Mesendoderm (in vitro differentiated cells): ENCODE measurements at regions not wholly inside any gene's neighbourhood (a gene's known extent, or its start where the extent isn't known, plus 50 kb on each side); places are given as distances from the start of the nearest gene placed in this dataset.

Experiments used
- DNase-seq: peaks from one replicate; pipeline ENCODE4 v3.0.0; 2013
- H2AK5ac ChIP-seq: 2 replicates; pipeline ENCODE4 v1.6.1; 2013; ENCODE audit warnings: low read length, inconsistent platforms
- H2BK120ac ChIP-seq: 2 replicates; pipeline ENCODE4 v1.6.1; 2013; ENCODE audit warnings: low read depth, mild to moderate bottlenecking, low read length, moderate library complexity, mixed read lengths
- H2BK15ac ChIP-seq: replicated peaks from 2 replicates; pipeline ENCODE4 v1.6.1; 2013; ENCODE audit warnings: low read depth, mild to moderate bottlenecking, moderate library complexity
- H2BK5ac ChIP-seq: 2 replicates; pipeline ENCODE4 v1.6.1; 2013; ENCODE audit warnings: low read length, inconsistent platforms
- H3K18ac ChIP-seq: 2 replicates; pipeline ENCODE4 v1.6.1; 2013; ENCODE audit warnings: mild to moderate bottlenecking, low read length, mixed read lengths
- H3K23ac ChIP-seq: one replicate; pipeline ENCODE4 v1.6.1; 2013; ENCODE audit warnings: low read length
- H3K27ac ChIP-seq: 2 replicates; pipeline ENCODE4 v1.5.1; 2013; ENCODE audit warnings: low read depth, mild to moderate bottlenecking, inconsistent platforms, low read length, moderate library complexity
- H3K27me3 ChIP-seq: 2 replicates; pipeline ENCODE4 v1.6.1; 2013; ENCODE audit warnings: low read length, control low read depth, mild to moderate bottlenecking, inconsistent platforms; ENCODE audit not compliant: insufficient read depth, poor library complexity
- H3K36me3 ChIP-seq: 2 replicates; pipeline ENCODE4 v1.6.1; 2013; ENCODE audit warnings: low read length, inconsistent platforms; ENCODE audit not compliant: control insufficient read depth, insufficient read depth
- H3K4ac ChIP-seq: one replicate; pipeline ENCODE4 v1.6.1; 2013; ENCODE audit warnings: low read depth, mild to moderate bottlenecking, low read length, moderate library complexity
- H3K4me1 ChIP-seq: 2 replicates; pipeline ENCODE4 v1.6.1; 2013; ENCODE audit warnings: low read depth, low read length, inconsistent platforms; ENCODE audit not compliant: control insufficient read depth
- H3K4me2 ChIP-seq: 2 replicates; pipeline ENCODE4 v1.6.1; 2013; ENCODE audit warnings: low read length
- H3K4me3 ChIP-seq: 2 replicates; pipeline ENCODE4 v1.5.1; 2013; ENCODE audit warnings: mild to moderate bottlenecking, low read length
- H3K56ac ChIP-seq: one replicate; pipeline ENCODE4 v1.6.1; 2013; ENCODE audit warnings: low read length
- H3K79me1 ChIP-seq: 2 replicates; pipeline ENCODE4 v1.6.1; 2013; ENCODE audit warnings: low read length, inconsistent platforms
- H3K79me2 ChIP-seq: 2 replicates; pipeline ENCODE4 v1.6.1; 2013; ENCODE audit warnings: mild to moderate bottlenecking, low read length; ENCODE audit not compliant: control insufficient read depth, insufficient read depth
- H3K9ac ChIP-seq: 2 replicates; pipeline ENCODE4 v1.6.1; 2013; ENCODE audit warnings: low read length, inconsistent platforms
- H4K5ac ChIP-seq: one replicate; pipeline ENCODE4 v1.6.1; 2013; ENCODE audit warnings: low read length
- H4K8ac ChIP-seq: one replicate; pipeline ENCODE4 v1.6.1; 2013; ENCODE audit warnings: low read depth, mild to moderate bottlenecking, control low read depth, low read length, moderate library complexity
- WGBS: extraction: QIAGEN DNeasy Blood & Tissue Kit; methylation state at CpG from one replicate; pipeline ENCODE4 v1.1.7; 2013; ENCODE audit warnings: low lambda C conversion rate, missing lambda C conversion rate; ENCODE audit not compliant: insufficient coverage; ENCODE audit errors: extremely low coverage; 5-methylcytosine and 5-hydroxymethylcytosine counted together

GRCh38 chr1:221180704-221181368, 301.6 kb downstream of the HLX start:
- WGBS: no CpG with 5 or more reads among the region's 1 CpG
- no peaks in the 10 kb centered on the region for H3K36me3 ChIP-seq
- no peak overlapping the region for H2BK5ac ChIP-seq
- H3K79me1 ChIP-seq: no peaks in the 10 kb centered on the region
- H3K27ac ChIP-seq: no peak overlapping the region
- no peaks in the 10 kb centered on the region for H3K27me3 ChIP-seq
- no peaks in the 10 kb centered on the region for H3K79me2 ChIP-seq
- H2AK5ac ChIP-seq: no peak overlapping the region
- H3K4me3 ChIP-seq: no peak overlapping the region
- no peak overlapping the region for H4K8ac ChIP-seq
- H3K4ac ChIP-seq: no peak overlapping the region
- no peaks in the 10 kb centered on the region for H3K4me1 ChIP-seq
- no peak overlapping the region for H3K23ac ChIP-seq
- H3K4me2 ChIP-seq: no peak overlapping the region
- H3K9ac ChIP-seq: no peak overlapping the region
- no peak overlapping the region for H3K18ac ChIP-seq
- no peak overlapping the region for H2BK15ac ChIP-seq
- H4K5ac ChIP-seq: no peak overlapping the region
- H2BK120ac ChIP-seq: no peak overlapping the region
- no peak for DNase-seq
- H3K56ac ChIP-seq: no peak overlapping the region

- Histone ChIP-seq H3K4me2 (no peak overlapping the region), H3K9ac (no peak overlapping the region), H3K79me2 (no peaks in the 10 kb centered on the region), H2BK15ac (no peak overlapping the region), H3K4ac (no peak overlapping the region), H3K4me3 (no peak overlapping the region), H3K27me3 (no peaks in the 10 kb centered on the region), H3K4me1 (no peaks in the 10 kb centered on the region), H2BK120ac (no peak overlapping the region), H4K8ac (no peak overlapping the region), H2AK5ac (no peak overlapping the region), H3K23ac (no peak overlapping the region), H2BK5ac (no peak overlapping the region), H3K79me1 (no peaks in the 10 kb centered on the region), H3K36me3 (no peaks in the 10 kb centered on the region), H4K5ac (no peak overlapping the region), H3K56ac (no peak overlapping the region), H3K18ac (no peak overlapping the region), H3K27ac (no peak overlapping the region)
- no peak for DNase-seq
- WGBS: no CpG with 5 or more reads among the region's 4 CpGs
These were observed 303.7 kb downstream of the HLX start for GRCh38 chr1:221182791-221183533.

- H2AK5ac ChIP-seq: no peak overlapping the region
- H3K4ac ChIP-seq: no peak overlapping the region
- no peaks in the 10 kb centered on the region for H3K36me3 ChIP-seq
- H3K56ac ChIP-seq: no peak overlapping the region
- H3K23ac ChIP-seq: no peak overlapping the region
- H3K4me2 ChIP-seq: no peak overlapping the region
- no CpG with 5 or more reads among the region's 3 CpGs for WGBS
- no peak overlapping the region for H3K9ac ChIP-seq
- DNase-seq: no peak
- no peak overlapping the region for H3K27ac ChIP-seq
- no peak overlapping the region for H2BK15ac ChIP-seq
- H2BK120ac ChIP-seq: no peak overlapping the region
- H3K4me3 ChIP-seq: no peak overlapping the region
- H2BK5ac ChIP-seq: no peak overlapping the region
- H4K8ac ChIP-seq: no peak overlapping the region
- no peaks in the 10 kb centered on the region for H3K4me1 ChIP-seq
- H3K79me2 ChIP-seq: no peaks in the 10 kb centered on the region
- H3K18ac ChIP-seq: no peak overlapping the region
- no peaks in the 10 kb centered on the region for H3K27me3 ChIP-seq
- H4K5ac ChIP-seq: no peak overlapping the region
- no peaks in the 10 kb centered on the region for H3K79me1 ChIP-seq
These were observed 305.0 kb downstream of the HLX start for GRCh38 chr1:221184131-221184794.

- H3K4me3 ChIP-seq: no peak overlapping the region
- no peak overlapping the region for H2BK5ac ChIP-seq
- H2BK120ac ChIP-seq: no peak overlapping the region
- H3K23ac ChIP-seq: no peak overlapping the region
- H3K79me1 ChIP-seq: no peaks in the 10 kb centered on the region
- no peak overlapping the region for H3K4ac ChIP-seq
- H2AK5ac ChIP-seq: no peak overlapping the region
- no peaks in the 10 kb centered on the region for H3K36me3 ChIP-seq
- no peaks in the 10 kb centered on the region for H3K4me1 ChIP-seq
- H4K5ac ChIP-seq: no peak overlapping the region
- H3K4me2 ChIP-seq: no peak overlapping the region
- no peaks in the 10 kb centered on the region for H3K79me2 ChIP-seq
- WGBS: no CpG with 5 or more reads among the region's 1 CpG
- H3K27me3 ChIP-seq: no peaks in the 10 kb centered on the region
- H3K27ac ChIP-seq: no peak overlapping the region
- no peak overlapping the region for H3K9ac ChIP-seq
- no peak overlapping the region for H2BK15ac ChIP-seq
- H4K8ac ChIP-seq: no peak overlapping the region
- DNase-seq: no peak
- H3K56ac ChIP-seq: no peak overlapping the region
- H3K18ac ChIP-seq: no peak overlapping the region
These were observed 307.9 kb downstream of the HLX start for GRCh38 chr1:221187174-221187573.

GRCh38 chr1:221188458-221188857, 309.2 kb downstream of the HLX start:
- no CpG with 5 or more reads among the region's 3 CpGs for WGBS
- Histone ChIP-seq H3K4me1 (no peaks in the 10 kb centered on the region), H3K27me3 (no peaks in the 10 kb centered on the region), H3K4me3 (no peak overlapping the region), H3K79me2 (no peaks in the 10 kb centered on the region), H3K27ac (no peak overlapping the region), H3K23ac (no peak overlapping the region), H3K9ac (no peak overlapping the region), H2BK15ac (no peak overlapping the region), H3K4me2 (no peak overlapping the region), H2BK120ac (no peak overlapping the region), H2AK5ac (no peak overlapping the region), H3K18ac (no peak overlapping the region), H2BK5ac (no peak overlapping the region), H4K5ac (no peak overlapping the region), H4K8ac (no peak overlapping the region), H3K79me1 (no peaks in the 10 kb centered on the region), H3K56ac (no peak overlapping the region), H3K4ac (no peak overlapping the region), H3K36me3 (no peaks in the 10 kb centered on the region)
- no peak for DNase-seq
